Stomach (tissue), 4 donors: ENCODE measurements at regions not wholly inside any gene's neighbourhood (a gene's known extent, or its start where the extent isn't known, plus 50 kb on each side); places are given as distances from the start of the nearest gene placed in this dataset.

Experiments
- CTCF ChIP-seq, 7 experiments: fragments of 450-650 bp in 4 of 7; fragments of 200-600 bp in 3 of 7; sonication (generic) in 3 of 7; IDR thresholded peaks; one replicate each; pipeline ENCODE4 v1.5.1; 2016 to 2019; ENCODE audit warnings: antibody characterized with exemption in 7 of 7, control low read depth in 2 of 7, mild to moderate bottlenecking in 1 of 7
- POLR2A ChIP-seq, 4 donors: fragments of 450-650 bp; IDR thresholded peaks; one replicate each; pipeline ENCODE4 v1.6.1; 2016; ENCODE audit warnings: antibody characterized with exemption in 4 of 4, control low read depth in 2 of 4, mild to moderate bottlenecking in 1 of 4, moderate library complexity in 1 of 4

DNA sequence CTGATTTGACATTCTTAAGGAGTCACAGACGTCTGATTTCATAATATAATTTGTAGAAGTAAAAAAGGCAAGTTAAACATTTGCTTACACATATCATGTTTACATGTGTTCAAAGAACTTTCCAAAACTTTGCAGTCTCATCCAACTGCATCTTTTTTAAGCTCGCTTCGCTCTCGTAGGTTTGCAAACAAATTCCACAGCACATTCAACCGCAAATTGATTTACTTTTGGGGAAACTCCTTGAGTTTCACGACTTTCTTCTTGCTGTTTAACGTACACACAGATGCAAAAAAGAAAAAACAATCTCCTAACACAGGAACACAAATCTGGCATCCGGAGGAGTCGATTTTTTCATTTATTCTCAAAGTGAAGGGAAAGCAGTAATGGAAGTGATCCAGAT is 1149.5 kb downstream of the VRK1 start:
- TF ChIP-seq POLR2A (IDR thresholded peaks at IDR 0.05): no peak
- TF ChIP-seq CTCF (IDR thresholded peaks at IDR 0.05): no peak
